Caco-2 (cell line): ENCODE measurements at regions not wholly inside any gene's neighbourhood (a gene's known extent, or its start where the extent isn't known, plus 50 kb on each side); places are given as distances from the start of the nearest gene placed in this dataset.

Experiments
- BruUV-seq: library from RNA; stranded (reverse); fragments of 400-500 nt; replicated peaks from 2 replicates; lab custom pipeline; 2021; lab: Mats Ljungman, UMichigan
- CTCF ChIA-PET: fragments of 300-600 bp; sonication (Branson Sonifier 250); formaldehyde crosslinking; loops from one replicate; lab custom pipeline; 2022; ENCODE audit warnings: antibody characterized with exemption; lab: Charles Lee
- POLR2A ChIA-PET: fragments of 300-600 bp; sonication (Branson Sonifier 250); formaldehyde crosslinking; loops from one replicate; lab custom pipeline; 2022; ENCODE audit warnings: antibody characterized with exemption; lab: Charles Lee
- DNase-seq, 2 experiments: peaks; one replicate each; pipeline versions ENCODE4 v3.0.0 to v3.0.0-alpha.2; 2020 to 2022
- H3K27me3 ChIP-seq: replicated peaks from 2 replicates; pipeline ENCODE4 v1.6.0; 2011; ENCODE audit warnings: low read length; ENCODE audit not compliant: control insufficient read depth, insufficient read depth
- H3K36me3 ChIP-seq: 2 replicates; pipeline ENCODE4 v1.5.1; 2011; ENCODE audit warnings: low read length; ENCODE audit not compliant: control insufficient read depth, insufficient read depth
- H3K4me1 ChIP-seq: fragments of 250-450 bp; sonication (Bioruptor Pico); 2 replicates; pipeline ENCODE4 v1.5.1; 2020; ENCODE audit warnings: mild to moderate bottlenecking
- H3K4me3 ChIP-seq: 2 replicates; pipeline ENCODE4 v1.5.1; 2011; ENCODE audit warnings: low read depth, mild to moderate bottlenecking, control low read depth, low read length
- H3K9me3 ChIP-seq: fragments of 250-450 bp; sonication (Bioruptor Pico); 2 replicates; pipeline ENCODE4 v1.5.1; 2020; ENCODE audit warnings: mild to moderate bottlenecking, moderate library complexity
- H3K27ac Mint-ChIP-seq: one replicate; pipeline ENCODE4 v1.8.0; 2022; ENCODE audit warnings: mixed read lengths; ENCODE audit not compliant: unreplicated experiment
- H3K27me3 Mint-ChIP-seq: one replicate; pipeline ENCODE4 v1.8.0; 2022; ENCODE audit warnings: mixed read lengths; ENCODE audit not compliant: insufficient read depth, unreplicated experiment
- H3K36me3 Mint-ChIP-seq: one replicate; pipeline ENCODE4 v1.8.0; 2022; ENCODE audit warnings: mild to moderate bottlenecking, mixed read lengths; ENCODE audit not compliant: insufficient read depth, unreplicated experiment
- H3K4me1 Mint-ChIP-seq: one replicate; pipeline ENCODE4 v1.8.0; 2022; ENCODE audit warnings: low read depth, mixed read lengths; ENCODE audit not compliant: unreplicated experiment
- H3K4me3 Mint-ChIP-seq: one replicate; pipeline ENCODE4 v1.8.0; 2022; ENCODE audit warnings: mild to moderate bottlenecking, moderate library complexity, mixed read lengths; ENCODE audit not compliant: unreplicated experiment
- H3K9me3 Mint-ChIP-seq: one replicate; pipeline ENCODE4 v1.8.0; 2022; ENCODE audit warnings: mixed read lengths; ENCODE audit not compliant: unreplicated experiment
- CTCF ChIP-seq, 2 experiments: fragments of 200-600 bp in 1 of 2; IDR thresholded peaks; 1 replicate in 1 of 2; 2 replicates in 1 of 2; pipeline versions ENCODE4 v1.5.1 to v1.8.0; 2011 to 2022; ENCODE audit warnings: antibody characterized with exemption in 1 of 2, control low read depth in 1 of 2, inconsistent platforms in 1 of 2, low read depth in 1 of 2, low read length in 1 of 2, mild to moderate bottlenecking in 1 of 2, moderate library complexity in 1 of 2; ENCODE audit not compliant: insufficient read depth in 1 of 2, severe bottlenecking in 1 of 2, unreplicated experiment in 1 of 2
- intact Hi-C: fragments of 100-400 bp; cut with micrococcal nuclease; formaldehyde crosslinking; loops from one replicate; pipeline ENCODE4 v1.10.0; 2022; ENCODE audit not compliant: unreplicated experiment

GRCh38 chr1:83787246-83787998 lies 211.5 kb downstream of the TTLL7 start:
- no peaks in the 10 kb centered on the region for H3K27me3 ChIP-seq
- CTCF ChIA-PET: no interaction called here
- H3K9me3 Mint-ChIP-seq: no peaks in the 10 kb centered on the region
- BruUV-seq: no TSS peak
- H3K27me3 Mint-ChIP-seq: no peaks in the 10 kb centered on the region
- intact Hi-C loops: no loop called here
- POLR2A ChIA-PET: no interaction called here
- no peak overlapping the region for H3K4me3 Mint-ChIP-seq
- DNase-seq: no peak
- H3K36me3 Mint-ChIP-seq: no peaks in the 10 kb centered on the region
- no peaks in the 10 kb centered on the region for H3K4me1 ChIP-seq
- no peaks in the 10 kb centered on the region for H3K4me1 Mint-ChIP-seq
- H3K27ac Mint-ChIP-seq: no peak overlapping the region
- H3K4me3 ChIP-seq: no peak overlapping the region
- H3K9me3 ChIP-seq: no peaks in the 10 kb centered on the region
- no peaks in the 10 kb centered on the region for H3K36me3 ChIP-seq
- no peak for TF ChIP-seq CTCF (IDR thresholded peaks at IDR 0.05; ENCODE audit: insufficient read depth in 1 of 2, low read depth in 1 of 2, low read length in 1 of 2, severe bottlenecking in 1 of 2, unreplicated experiment in 1 of 2)

- BruUV-seq: no TSS peak
- Histone ChIP-seq H3K4me1 (no peaks in the 10 kb centered on the region), H3K9me3 (no peaks in the 10 kb centered on the region), H3K36me3 (no peaks in the 10 kb centered on the region), H3K4me3 (no peak overlapping the region), H3K27me3 (no peaks in the 10 kb centered on the region)
- Mint-ChIP-seq H3K9me3 (no peaks in the 10 kb centered on the region), H3K36me3 (no peaks in the 10 kb centered on the region), H3K27ac (no peak overlapping the region), H3K4me1 (no peaks in the 10 kb centered on the region), H3K4me3 (no peak overlapping the region), H3K27me3 (peaks cover 5% of the 10 kb centered on the region)
- ChIA-PET CTCF (no interaction called here), POLR2A (no interaction called here)
- no peak for TF ChIP-seq CTCF (IDR thresholded peaks at IDR 0.05; ENCODE audit: insufficient read depth in 1 of 2, low read depth in 1 of 2, low read length in 1 of 2, severe bottlenecking in 1 of 2, unreplicated experiment in 1 of 2)
- DNase-seq: no peak
- intact Hi-C loops: no loop called here
Observed at GRCh38 chr1:83781667-83782066, 217.3 kb downstream of the TTLL7 start.

GRCh38 chr1:83779565-83779964 lies 219.4 kb downstream of the TTLL7 start:
- BruUV-seq: no TSS peak
- Mint-ChIP-seq H3K27ac (no peak overlapping the region), H3K4me1 (no peaks in the 10 kb centered on the region), H3K9me3 (no peaks in the 10 kb centered on the region), H3K4me3 (no peak overlapping the region), H3K36me3 (no peaks in the 10 kb centered on the region), H3K27me3 (peaks cover 5% of the 10 kb centered on the region)
- Histone ChIP-seq H3K9me3 (no peaks in the 10 kb centered on the region), H3K27me3 (no peaks in the 10 kb centered on the region), H3K4me3 (no peak overlapping the region), H3K36me3 (no peaks in the 10 kb centered on the region), H3K4me1 (no peaks in the 10 kb centered on the region)
- no peak for DNase-seq
- ChIA-PET CTCF (no interaction called here), POLR2A (no interaction called here)
- intact Hi-C loops: no loop called here
- TF ChIP-seq CTCF (IDR thresholded peaks at IDR 0.05; ENCODE audit: insufficient read depth in 1 of 2, low read depth in 1 of 2, low read length in 1 of 2, severe bottlenecking in 1 of 2, unreplicated experiment in 1 of 2): no peak
